ENCODE measurements at regions not wholly inside any gene's neighbourhood (a gene's known extent, or its start where the extent isn't known, plus 50 kb on each side); places are given as distances from the start of the nearest gene placed in this dataset.

DNA sequence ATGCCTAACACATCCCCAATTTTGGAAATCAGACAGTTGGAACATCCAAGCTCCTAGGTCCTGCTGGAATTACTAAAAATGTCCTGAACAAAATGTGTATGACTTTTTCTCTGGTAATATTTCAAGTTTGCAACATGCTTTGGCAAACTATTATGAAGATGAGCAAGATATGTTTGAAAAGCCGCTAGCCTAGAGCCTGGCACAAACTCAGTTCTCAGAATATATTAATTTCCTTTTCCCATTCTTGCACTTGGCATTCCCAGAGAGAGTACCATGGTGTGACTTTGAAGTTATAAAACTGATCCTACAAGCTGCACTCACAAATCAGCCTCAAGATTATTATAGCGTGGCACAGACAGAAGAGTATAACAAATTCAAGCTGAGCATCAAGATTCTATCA is 1031.1 kb downstream of the NTRK3 start:
- TF ChIP-seq CTCF (IDR thresholded peaks at IDR 0.05; ENCODE audit: insufficient read depth, low read length) (no peak), POLR2AphosphoS5 (IDR thresholded peaks at IDR 0.05; ENCODE audit: low read depth) (no peak)
- TF ChIP-seq, protein P1, sequence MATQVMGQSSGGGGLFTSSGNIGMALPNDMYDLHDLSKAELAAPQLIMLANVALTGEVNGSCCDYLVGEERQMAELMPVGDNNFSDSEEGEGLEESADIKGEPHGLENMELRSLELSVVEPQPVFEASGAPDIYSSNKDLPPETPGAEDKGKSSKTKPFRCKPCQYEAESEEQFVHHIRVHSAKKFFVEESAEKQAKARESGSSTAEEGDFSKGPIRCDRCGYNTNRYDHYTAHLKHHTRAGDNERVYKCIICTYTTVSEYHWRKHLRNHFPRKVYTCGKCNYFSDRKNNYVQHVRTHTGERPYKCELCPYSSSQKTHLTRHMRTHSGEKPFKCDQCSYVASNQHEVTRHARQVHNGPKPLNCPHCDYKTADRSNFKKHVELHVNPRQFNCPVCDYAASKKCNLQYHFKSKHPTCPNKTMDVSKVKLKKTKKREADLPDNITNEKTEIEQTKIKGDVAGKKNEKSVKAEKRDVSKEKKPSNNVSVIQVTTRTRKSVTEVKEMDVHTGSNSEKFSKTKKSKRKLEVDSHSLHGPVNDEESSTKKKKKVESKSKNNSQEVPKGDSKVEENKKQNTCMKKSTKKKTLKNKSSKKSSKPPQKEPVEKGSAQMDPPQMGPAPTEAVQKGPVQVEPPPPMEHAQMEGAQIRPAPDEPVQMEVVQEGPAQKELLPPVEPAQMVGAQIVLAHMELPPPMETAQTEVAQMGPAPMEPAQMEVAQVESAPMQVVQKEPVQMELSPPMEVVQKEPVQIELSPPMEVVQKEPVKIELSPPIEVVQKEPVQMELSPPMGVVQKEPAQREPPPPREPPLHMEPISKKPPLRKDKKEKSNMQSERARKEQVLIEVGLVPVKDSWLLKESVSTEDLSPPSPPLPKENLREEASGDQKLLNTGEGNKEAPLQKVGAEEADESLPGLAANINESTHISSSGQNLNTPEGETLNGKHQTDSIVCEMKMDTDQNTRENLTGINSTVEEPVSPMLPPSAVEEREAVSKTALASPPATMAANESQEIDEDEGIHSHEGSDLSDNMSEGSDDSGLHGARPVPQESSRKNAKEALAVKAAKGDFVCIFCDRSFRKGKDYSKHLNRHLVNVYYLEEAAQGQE (IDR thresholded peaks at IDR 0.05; ENCODE audit: insufficient replicate concordance, low read depth), result no peak

All from HL-60 (cell line).